ENCODE measurements at regions not wholly inside any gene's neighbourhood (a gene's known extent, or its start where the extent isn't known, plus 50 kb on each side); places are given as distances from the start of the nearest gene placed in this dataset.

DNA sequence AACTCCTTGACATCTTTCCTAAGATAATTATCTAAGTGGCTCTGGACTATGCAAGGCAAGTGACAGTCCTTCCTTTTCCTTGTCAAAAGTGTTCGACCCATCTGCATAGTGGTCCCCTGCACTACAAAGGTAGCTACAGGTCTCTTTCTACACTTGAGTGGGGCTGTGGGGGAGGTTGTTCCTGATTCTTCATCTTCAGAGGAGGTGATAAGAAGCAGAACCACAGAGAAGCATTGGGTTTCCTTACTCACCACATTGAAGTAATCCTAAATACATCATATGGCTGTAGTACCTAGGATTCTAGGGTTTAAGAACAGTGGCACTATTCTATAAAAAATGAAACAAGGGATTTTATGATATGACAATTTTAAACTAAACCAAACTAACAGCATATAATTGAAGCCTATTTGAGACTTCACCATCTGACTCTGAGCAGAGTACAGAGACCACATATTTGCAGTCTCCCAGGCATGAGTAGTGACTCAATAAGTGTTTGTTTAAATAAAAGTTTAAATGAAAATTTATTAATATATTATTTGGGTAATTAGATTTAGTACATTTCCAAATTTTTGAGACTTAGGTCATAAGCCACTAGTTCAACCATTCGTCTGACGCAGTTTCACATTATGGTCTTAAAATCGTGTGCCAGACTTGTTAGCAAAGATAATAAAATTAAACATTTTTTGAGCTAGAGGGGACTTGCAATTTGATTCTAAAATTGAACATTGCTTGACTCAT lies 54.9 kb upstream of the NEK7 start:
- DNase-seq (ENCODE audit: low spot score), result no peak
- intact Hi-C loops (cut with DNase I), result no loop called here

DNA sequence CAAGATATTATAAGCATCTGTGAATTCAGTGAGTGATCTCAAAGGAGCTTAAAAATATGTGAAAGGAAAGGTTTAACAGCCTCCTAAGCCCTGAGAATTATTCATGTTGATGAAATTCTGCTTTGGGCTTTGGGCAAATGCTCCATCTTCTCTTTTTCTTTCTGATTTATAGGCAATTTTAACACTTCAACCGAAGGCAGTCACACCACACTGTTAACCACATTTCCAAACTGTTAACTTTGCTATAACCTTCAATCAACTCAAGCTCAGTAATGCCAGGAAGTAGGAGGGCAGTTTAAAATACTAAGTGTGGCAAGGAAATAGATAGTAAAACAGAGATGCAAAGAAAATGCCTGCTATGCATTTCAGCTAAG lies 54.4 kb upstream of the NEK7 start:
- intact Hi-C loops (cut with DNase I), result no loop called here

DNA sequence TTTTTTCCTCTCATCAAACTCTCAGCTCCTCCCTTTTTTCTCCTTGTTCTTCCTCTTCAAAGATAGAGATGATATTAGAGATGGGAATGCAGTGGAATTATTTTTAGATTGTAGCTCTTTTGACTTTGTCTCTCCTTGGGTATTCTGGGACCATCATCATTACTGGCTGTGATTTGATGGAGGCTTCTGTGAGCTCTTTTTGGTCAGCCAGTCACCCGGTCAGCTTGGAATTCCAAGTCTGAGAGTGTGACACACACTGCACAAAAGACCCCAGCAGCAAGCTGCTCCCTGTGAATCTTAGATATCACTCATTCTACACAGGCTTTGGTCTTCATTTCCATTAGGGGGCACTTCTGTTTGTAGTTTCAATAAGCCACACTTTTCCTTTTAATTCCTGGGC lies 51.6 kb upstream of the NEK7 start:
- intact Hi-C loops (cut with DNase I), result no loop called here

More for the DNA sequence above, 54.4 kb upstream of the NEK7 start:
- no peak for DNase-seq (ENCODE audit: low spot score)

DNA sequence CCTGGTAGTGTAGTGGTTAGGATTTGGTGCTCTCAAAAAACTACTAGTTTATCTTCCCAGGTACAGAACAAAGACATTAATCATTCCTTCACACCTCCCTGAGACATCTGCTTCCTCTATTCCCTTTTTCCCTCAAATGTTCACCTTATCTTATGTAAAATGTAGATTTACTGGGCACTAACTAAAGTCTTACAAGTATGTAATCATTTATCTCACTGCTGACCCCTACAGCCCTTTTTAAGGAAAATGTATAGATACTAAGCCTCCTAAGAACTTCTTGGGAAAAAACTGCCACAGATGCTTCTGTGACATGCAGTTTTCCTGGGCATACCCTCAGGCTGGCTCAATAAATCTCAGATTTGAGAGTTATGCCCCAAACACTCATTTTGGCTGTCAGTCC lies 50.8 kb upstream of the NEK7 start:
- DNase-seq (ENCODE audit: low spot score), result no peak
- intact Hi-C loops (cut with DNase I), result no loop called here

More for the DNA sequence above, 51.6 kb upstream of the NEK7 start:
- DNase-seq (ENCODE audit: low spot score), result no peak
